GM19043 (cell line): ENCODE measurements at regions not wholly inside any gene's neighbourhood (a gene's known extent, or its start where the extent isn't known, plus 50 kb on each side); places are given as distances from the start of the nearest gene placed in this dataset.

ENCODE experiments used
- ATAC-seq: cut with Tn5 transposase; IDR thresholded peaks from one replicate; pipeline ENCODE4 v1.9.1; 2021; ENCODE audit warnings: low read depth; ENCODE audit not compliant: unreplicated experiment

- ATAC-seq = no peak
Observed at GRCh38 chr12:59839514-59839913, 243.7 kb downstream of the SLC16A7 start.

GRCh38 chr12:59843260-59843843, 247.5 kb downstream of the SLC16A7 start:
- ATAC-seq = no peak

GRCh38 chr12:59844750-59845149, 248.9 kb downstream of the SLC16A7 start:
- no peak for ATAC-seq

GRCh38 chr12:59845293-59845692, 249.5 kb downstream of the SLC16A7 start:
- ATAC-seq = no peak

GRCh38 chr12:59847127-59847526, 251.3 kb downstream of the SLC16A7 start:
- ATAC-seq = no peak

- no peak for ATAC-seq
Observed at GRCh38 chr12:59850268-59850667, 254.4 kb downstream of the SLC16A7 start.

- ATAC-seq = no peak
Observed at GRCh38 chr12:59858508-59859170, 262.8 kb downstream of the SLC16A7 start.

- no peak for ATAC-seq
Observed at GRCh38 chr12:59859171-59859510, 263.3 kb downstream of the SLC16A7 start.

GRCh38 chr12:59861635-59862034, 265.8 kb downstream of the SLC16A7 start:
- no peak for ATAC-seq

- no peak for ATAC-seq
Observed at GRCh38 chr12:59867055-59867454, 271.2 kb downstream of the SLC16A7 start.

GRCh38 chr12:59867689-59868088, 271.9 kb downstream of the SLC16A7 start:
- no peak for ATAC-seq

- no peak for ATAC-seq
Observed at GRCh38 chr12:59871779-59872178, 275.9 kb downstream of the SLC16A7 start.

GRCh38 chr12:59873136-59873535, 277.3 kb downstream of the SLC16A7 start:
- ATAC-seq = no peak

GRCh38 chr12:59874781-59875180, 279.0 kb downstream of the SLC16A7 start:
- ATAC-seq = no peak

- no peak for ATAC-seq
Observed at GRCh38 chr12:59886131-59886733, 290.4 kb downstream of the SLC16A7 start.

- no peak for ATAC-seq
Observed at GRCh38 chr12:59887178-59887577, 291.3 kb downstream of the SLC16A7 start.

GRCh38 chr12:59890896-59891579, 295.2 kb downstream of the SLC16A7 start:
- ATAC-seq = no peak

GRCh38 chr12:59895166-59895775, 299.4 kb downstream of the SLC16A7 start:
- no peak for ATAC-seq

GRCh38 chr12:59904874-59905521, 309.2 kb downstream of the SLC16A7 start:
- no peak for ATAC-seq

- no peak for ATAC-seq
Observed at GRCh38 chr12:59911516-59911915, 315.7 kb downstream of the SLC16A7 start.

- ATAC-seq = no peak
Observed at GRCh38 chr12:59916988-59917387, 321.2 kb downstream of the SLC16A7 start.
